ENCODE measurements at regions not wholly inside any gene's neighbourhood (a gene's known extent, or its start where the extent isn't known, plus 50 kb on each side); places are given as distances from the start of the nearest gene placed in this dataset.

- no peaks in the 10 kb centered on the region for H3K27me3 ChIP-seq (ENCODE audit: insufficient read depth, low read depth, low read length)
- no peak overlapping the region for H3K9ac ChIP-seq (ENCODE audit: low read length)
- no peaks in the 10 kb centered on the region for H4K20me1 ChIP-seq (ENCODE audit: insufficient read depth)
- H3K79me2 ChIP-seq (replicated peaks; ENCODE audit: insufficient read depth, low read length) = no peaks in the 10 kb centered on the region
- no peak overlapping the region for H3K4me3 ChIP-seq (ENCODE audit: low read length)
- TF ChIP-seq TAF1 (IDR thresholded peaks at IDR 0.05; ENCODE audit: low read depth) (no peak), SMC3 (conservative IDR thresholded peaks at IDR 0.05; ENCODE audit: poor library complexity) (no peak), MXI1 (conservative IDR thresholded peaks at IDR 0.05; ENCODE audit: poor library complexity, severe bottlenecking) (no peak), EP300 (conservative IDR thresholded peaks at IDR 0.05; ENCODE audit: poor library complexity, severe bottlenecking) (no peak)
- TF ChIP-seq, protein P1, sequence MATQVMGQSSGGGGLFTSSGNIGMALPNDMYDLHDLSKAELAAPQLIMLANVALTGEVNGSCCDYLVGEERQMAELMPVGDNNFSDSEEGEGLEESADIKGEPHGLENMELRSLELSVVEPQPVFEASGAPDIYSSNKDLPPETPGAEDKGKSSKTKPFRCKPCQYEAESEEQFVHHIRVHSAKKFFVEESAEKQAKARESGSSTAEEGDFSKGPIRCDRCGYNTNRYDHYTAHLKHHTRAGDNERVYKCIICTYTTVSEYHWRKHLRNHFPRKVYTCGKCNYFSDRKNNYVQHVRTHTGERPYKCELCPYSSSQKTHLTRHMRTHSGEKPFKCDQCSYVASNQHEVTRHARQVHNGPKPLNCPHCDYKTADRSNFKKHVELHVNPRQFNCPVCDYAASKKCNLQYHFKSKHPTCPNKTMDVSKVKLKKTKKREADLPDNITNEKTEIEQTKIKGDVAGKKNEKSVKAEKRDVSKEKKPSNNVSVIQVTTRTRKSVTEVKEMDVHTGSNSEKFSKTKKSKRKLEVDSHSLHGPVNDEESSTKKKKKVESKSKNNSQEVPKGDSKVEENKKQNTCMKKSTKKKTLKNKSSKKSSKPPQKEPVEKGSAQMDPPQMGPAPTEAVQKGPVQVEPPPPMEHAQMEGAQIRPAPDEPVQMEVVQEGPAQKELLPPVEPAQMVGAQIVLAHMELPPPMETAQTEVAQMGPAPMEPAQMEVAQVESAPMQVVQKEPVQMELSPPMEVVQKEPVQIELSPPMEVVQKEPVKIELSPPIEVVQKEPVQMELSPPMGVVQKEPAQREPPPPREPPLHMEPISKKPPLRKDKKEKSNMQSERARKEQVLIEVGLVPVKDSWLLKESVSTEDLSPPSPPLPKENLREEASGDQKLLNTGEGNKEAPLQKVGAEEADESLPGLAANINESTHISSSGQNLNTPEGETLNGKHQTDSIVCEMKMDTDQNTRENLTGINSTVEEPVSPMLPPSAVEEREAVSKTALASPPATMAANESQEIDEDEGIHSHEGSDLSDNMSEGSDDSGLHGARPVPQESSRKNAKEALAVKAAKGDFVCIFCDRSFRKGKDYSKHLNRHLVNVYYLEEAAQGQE (IDR thresholded peaks at IDR 0.05; ENCODE audit: borderline replicate concordance) = no peak
- H3K9me3 ChIP-seq (ENCODE audit: low read length) = no peaks in the 10 kb centered on the region
- no peaks in the 10 kb centered on the region for H3K9me2 ChIP-seq (ENCODE audit: insufficient read depth, low read length)
- H3K36me3 ChIP-seq (ENCODE audit: insufficient read depth, low read length) = no peaks in the 10 kb centered on the region
- no peaks in the 10 kb centered on the region for H3F3A ChIP-seq (ENCODE audit: insufficient read depth, low read length, poor library complexity, severe bottlenecking)
- no peak overlapping the region for H3K27ac ChIP-seq (ENCODE audit: low read length)
- no peak overlapping the region for H2AFZ ChIP-seq (ENCODE audit: low read depth, low read length)
- H3K4me2 ChIP-seq (ENCODE audit: low read length) = no peak overlapping the region
Observed at GRCh38 chr11:127737499-127737898, 736.9 kb upstream of the KIRREL3 start.

DNA sequence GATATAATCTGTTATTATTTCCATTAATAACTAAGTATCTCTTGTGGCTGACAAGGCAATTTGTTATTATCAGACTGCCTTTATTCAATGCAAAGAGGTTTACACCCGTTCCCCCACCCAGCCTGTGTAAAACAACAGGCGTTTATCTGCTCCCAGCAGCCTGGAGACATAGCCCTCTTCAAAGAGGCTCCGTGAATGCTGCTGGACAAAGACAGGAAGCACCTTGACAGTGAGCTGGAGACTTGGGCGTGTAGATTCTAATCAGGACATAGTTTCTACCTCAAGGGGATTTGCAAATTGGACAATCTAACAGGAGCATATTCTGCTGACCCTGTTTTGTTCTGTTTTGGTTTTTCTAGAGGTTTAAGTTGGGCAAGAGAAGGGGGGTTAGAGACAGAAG lies 733.0 kb upstream of the KIRREL3 start:
- no peak overlapping the region for H3K27ac ChIP-seq (ENCODE audit: low read length)
- no peaks in the 10 kb centered on the region for H4K20me1 ChIP-seq (ENCODE audit: insufficient read depth)
- no peak overlapping the region for H2AFZ ChIP-seq (ENCODE audit: low read depth, low read length)
- H3K4me3 ChIP-seq (ENCODE audit: low read length) = no peak overlapping the region
- no peaks in the 10 kb centered on the region for H3K27me3 ChIP-seq (ENCODE audit: insufficient read depth, low read depth, low read length)
- H3F3A ChIP-seq (ENCODE audit: insufficient read depth, low read length, poor library complexity, severe bottlenecking) = no peaks in the 10 kb centered on the region
- H3K4me2 ChIP-seq (ENCODE audit: low read length) = no peak overlapping the region
- no peaks in the 10 kb centered on the region for H3K36me3 ChIP-seq (ENCODE audit: insufficient read depth, low read length)
- no peak for TF ChIP-seq TAF1 (IDR thresholded peaks at IDR 0.05; ENCODE audit: low read depth)
- TF ChIP-seq CTCF (IDR thresholded peaks at IDR 0.05; ENCODE audit: poor library complexity, severe bottlenecking) = no peak
- no peak for TF ChIP-seq EZH2 (IDR thresholded peaks at IDR 0.05; ENCODE audit: borderline replicate concordance, insufficient read depth, low read length, poor library complexity, severe bottlenecking)
- no peak for TF ChIP-seq POLR2AphosphoS5 (IDR thresholded peaks at IDR 0.05)
- TF ChIP-seq RAD21 (conservative IDR thresholded peaks at IDR 0.05) = no peak
- no peak for TF ChIP-seq EP300 (conservative IDR thresholded peaks at IDR 0.05; ENCODE audit: poor library complexity, severe bottlenecking)
- TF ChIP-seq, protein P1 (IDR thresholded peaks at IDR 0.05; ENCODE audit: borderline replicate concordance) = no peak
- no peaks in the 10 kb centered on the region for H3K9me2 ChIP-seq (ENCODE audit: insufficient read depth, low read length)
- H3K9ac ChIP-seq (ENCODE audit: low read length) = no peak overlapping the region
- no peaks in the 10 kb centered on the region for H3K79me2 ChIP-seq (replicated peaks; ENCODE audit: insufficient read depth, low read length)
- H3K9me3 ChIP-seq (ENCODE audit: low read length) = no peaks in the 10 kb centered on the region
